Endothelial cell (in vitro differentiated cells): ENCODE measurements at regions not wholly inside any gene's neighbourhood (a gene's known extent, or its start where the extent isn't known, plus 50 kb on each side); places are given as distances from the start of the nearest gene placed in this dataset.
"Not testable (repeated sequence)": the region's sequence is repeated elsewhere in the genome, so short reads cannot be mapped to it uniquely, and the experiment has no call there.

ENCODE experiments used
- DNase-seq: peaks from one replicate; pipeline ENCODE4 v3.0.0; 2021; ENCODE audit warnings: low spot score
- H3K27ac Mint-ChIP-seq: one replicate; pipeline ENCODE4 v1.8.0; 2021; ENCODE audit warnings: mixed read lengths, inconsistent platforms; ENCODE audit not compliant: unreplicated experiment
- H3K27me3 Mint-ChIP-seq: one replicate; pipeline ENCODE4 v1.8.0; 2021; ENCODE audit warnings: mild to moderate bottlenecking, moderate library complexity, mixed read lengths, inconsistent platforms; ENCODE audit not compliant: unreplicated experiment
- H3K36me3 Mint-ChIP-seq: one replicate; pipeline ENCODE4 v1.8.0; 2021; ENCODE audit warnings: mild to moderate bottlenecking, low read depth, mixed read lengths, inconsistent platforms; ENCODE audit not compliant: unreplicated experiment
- H3K4me1 Mint-ChIP-seq: one replicate; pipeline ENCODE4 v1.8.0; 2021; ENCODE audit warnings: mild to moderate bottlenecking, mixed read lengths, inconsistent platforms; ENCODE audit not compliant: unreplicated experiment
- H3K4me3 Mint-ChIP-seq: one replicate; pipeline ENCODE4 v1.8.0; 2021; ENCODE audit warnings: mild to moderate bottlenecking, mixed read lengths, inconsistent platforms; ENCODE audit not compliant: unreplicated experiment
- H3K9me3 Mint-ChIP-seq: one replicate; pipeline ENCODE4 v1.8.0; 2021; ENCODE audit warnings: mixed read lengths, inconsistent platforms; ENCODE audit not compliant: unreplicated experiment
- TF ChIP-seq, protein P1 (sequence below): fragments of 200-600 bp; sonication (generic); IDR thresholded peaks from one replicate; pipeline ENCODE4 v1.5.0; 2021; ENCODE audit warnings: antibody characterized with exemption; ENCODE audit not compliant: unreplicated experiment

DNA sequence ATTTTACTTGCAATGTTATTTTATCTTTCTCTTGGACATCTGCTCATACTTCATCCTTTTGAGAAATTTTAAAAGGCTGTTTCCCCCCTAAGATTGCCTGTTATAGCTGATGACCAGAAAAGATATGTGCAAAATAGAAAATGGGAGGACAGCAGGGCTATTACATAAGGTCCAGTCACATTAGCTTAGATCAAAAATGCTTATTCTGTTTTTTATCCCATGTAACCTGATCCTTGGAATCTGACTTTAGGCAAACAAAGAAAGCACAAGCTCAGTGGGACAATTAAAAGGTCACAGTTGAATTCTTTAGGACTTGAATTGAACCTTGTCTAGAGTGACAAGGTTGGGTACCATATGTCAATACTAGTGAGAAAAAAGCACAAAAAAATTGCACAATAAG is 65.1 kb upstream of the TRHDE start:
- no peak overlapping the region for H3K27ac Mint-ChIP-seq
- no peak overlapping the region for H3K4me3 Mint-ChIP-seq
- DNase-seq, result no peak
- TF ChIP-seq, protein P1, sequence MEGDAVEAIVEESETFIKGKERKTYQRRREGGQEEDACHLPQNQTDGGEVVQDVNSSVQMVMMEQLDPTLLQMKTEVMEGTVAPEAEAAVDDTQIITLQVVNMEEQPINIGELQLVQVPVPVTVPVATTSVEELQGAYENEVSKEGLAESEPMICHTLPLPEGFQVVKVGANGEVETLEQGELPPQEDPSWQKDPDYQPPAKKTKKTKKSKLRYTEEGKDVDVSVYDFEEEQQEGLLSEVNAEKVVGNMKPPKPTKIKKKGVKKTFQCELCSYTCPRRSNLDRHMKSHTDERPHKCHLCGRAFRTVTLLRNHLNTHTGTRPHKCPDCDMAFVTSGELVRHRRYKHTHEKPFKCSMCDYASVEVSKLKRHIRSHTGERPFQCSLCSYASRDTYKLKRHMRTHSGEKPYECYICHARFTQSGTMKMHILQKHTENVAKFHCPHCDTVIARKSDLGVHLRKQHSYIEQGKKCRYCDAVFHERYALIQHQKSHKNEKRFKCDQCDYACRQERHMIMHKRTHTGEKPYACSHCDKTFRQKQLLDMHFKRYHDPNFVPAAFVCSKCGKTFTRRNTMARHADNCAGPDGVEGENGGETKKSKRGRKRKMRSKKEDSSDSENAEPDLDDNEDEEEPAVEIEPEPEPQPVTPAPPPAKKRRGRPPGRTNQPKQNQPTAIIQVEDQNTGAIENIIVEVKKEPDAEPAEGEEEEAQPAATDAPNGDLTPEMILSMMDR, result no peak
- no peaks in the 10 kb centered on the region for H3K36me3 Mint-ChIP-seq
- no peaks in the 10 kb centered on the region for H3K4me1 Mint-ChIP-seq
- H3K9me3 Mint-ChIP-seq, result no peaks in the 10 kb centered on the region
- peaks cover 1% of the 10 kb centered on the region for H3K27me3 Mint-ChIP-seq

DNA sequence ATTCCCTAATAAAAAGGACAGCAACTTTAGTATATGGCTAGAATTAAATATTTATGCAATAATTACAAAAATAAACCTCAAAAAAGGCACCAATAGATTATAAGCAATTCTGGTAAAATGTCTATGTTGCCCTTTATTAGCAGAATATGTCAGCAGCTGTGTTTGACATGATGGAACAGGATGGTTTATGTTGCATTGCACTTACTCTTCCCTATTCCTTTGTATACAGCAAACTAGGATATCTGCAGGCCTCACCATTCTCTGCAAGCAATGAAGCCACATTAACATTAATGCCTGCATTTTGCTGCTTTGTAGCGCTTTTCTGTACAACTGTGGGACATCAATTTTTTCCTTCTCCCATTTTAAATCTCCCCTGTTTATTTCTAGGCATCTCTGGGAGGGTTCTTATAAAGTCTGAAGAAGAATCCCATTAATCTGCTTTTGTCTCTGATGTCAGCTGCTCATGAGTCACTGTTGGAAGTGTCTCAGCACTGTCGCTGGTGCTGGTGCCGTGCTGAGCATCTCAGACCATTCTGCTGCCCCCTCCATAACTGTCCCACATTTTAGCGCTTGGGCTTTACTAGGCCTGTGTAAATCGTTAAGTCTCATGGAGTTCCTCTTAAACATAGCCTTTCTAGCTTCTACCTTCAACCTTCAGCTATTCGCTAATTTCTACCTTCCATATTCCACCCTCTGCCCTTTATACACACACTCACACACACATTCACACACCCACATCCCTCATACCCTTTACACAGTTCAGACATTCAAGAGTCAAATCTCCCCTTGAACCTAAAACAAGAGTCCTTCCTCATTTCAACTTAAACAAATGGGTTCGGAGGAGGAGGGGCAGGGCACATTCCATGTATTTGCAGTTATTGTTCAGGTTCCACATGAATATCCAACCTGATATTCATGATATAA is 64.4 kb upstream of the TRHDE start:
- no peak overlapping the region for H3K27ac Mint-ChIP-seq
- DNase-seq, result no peak
- H3K36me3 Mint-ChIP-seq, result no peaks in the 10 kb centered on the region
- H3K4me1 Mint-ChIP-seq, result no peaks in the 10 kb centered on the region
- TF ChIP-seq, protein P1, result no peak
- no peaks in the 10 kb centered on the region for H3K9me3 Mint-ChIP-seq
- peaks cover 1% of the 10 kb centered on the region for H3K27me3 Mint-ChIP-seq
- no peak overlapping the region for H3K4me3 Mint-ChIP-seq

DNA sequence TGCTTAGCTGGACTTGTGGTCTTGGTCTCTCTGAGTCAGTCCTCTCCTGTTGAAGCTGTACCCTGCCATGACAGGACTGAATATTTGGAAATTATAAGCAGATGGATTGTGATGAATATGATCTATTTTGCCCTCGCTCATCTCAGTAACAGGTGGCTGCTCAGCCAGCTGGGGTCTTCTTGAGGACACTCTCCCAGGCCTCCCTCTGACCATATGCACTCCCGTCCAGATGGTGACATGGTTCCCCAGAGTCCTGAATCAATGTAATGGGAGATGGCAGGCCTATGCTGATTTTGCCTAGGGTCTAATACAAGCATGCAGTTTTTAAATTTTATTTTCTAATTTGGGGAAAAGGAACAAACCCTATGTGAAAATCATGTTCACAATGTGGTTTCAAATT is 63.1 kb upstream of the TRHDE start:
- Mint-ChIP-seq H3K9me3 (no peaks in the 10 kb centered on the region), H3K4me1 (no peaks in the 10 kb centered on the region), H3K27me3 (peaks cover 1% of the 10 kb centered on the region), H3K4me3 (no peak overlapping the region), H3K27ac (no peak overlapping the region), H3K36me3 (no peaks in the 10 kb centered on the region)
- TF ChIP-seq, protein P1, result no peak
- no peak for DNase-seq

DNA sequence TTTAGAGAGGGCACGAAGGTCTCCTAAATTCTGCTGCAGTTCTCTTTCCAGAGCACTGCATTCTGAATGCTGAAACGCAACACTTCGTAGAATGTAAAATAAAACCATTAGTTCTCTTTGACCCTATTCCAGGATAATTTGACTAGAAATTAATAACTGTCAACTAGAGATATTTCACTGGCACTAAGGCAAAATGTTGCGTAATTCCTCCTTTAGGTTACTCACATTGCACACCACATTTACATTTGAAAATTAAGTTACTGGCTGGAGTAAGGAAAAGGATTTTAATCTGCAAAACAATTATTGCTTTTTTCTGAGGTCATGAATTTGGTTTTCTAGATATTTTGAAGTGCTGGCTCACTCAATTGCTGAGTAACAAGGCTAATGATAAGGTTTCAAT is 58.0 kb upstream of the TRHDE start:
- no peaks in the 10 kb centered on the region for H3K4me1 Mint-ChIP-seq
- TF ChIP-seq, protein P1, result no peak
- no peak overlapping the region for H3K4me3 Mint-ChIP-seq
- H3K27ac Mint-ChIP-seq, result no peak overlapping the region
- no peaks in the 10 kb centered on the region for H3K36me3 Mint-ChIP-seq
- no peak for DNase-seq
- no peaks in the 10 kb centered on the region for H3K27me3 Mint-ChIP-seq
- no peaks in the 10 kb centered on the region for H3K9me3 Mint-ChIP-seq

DNA sequence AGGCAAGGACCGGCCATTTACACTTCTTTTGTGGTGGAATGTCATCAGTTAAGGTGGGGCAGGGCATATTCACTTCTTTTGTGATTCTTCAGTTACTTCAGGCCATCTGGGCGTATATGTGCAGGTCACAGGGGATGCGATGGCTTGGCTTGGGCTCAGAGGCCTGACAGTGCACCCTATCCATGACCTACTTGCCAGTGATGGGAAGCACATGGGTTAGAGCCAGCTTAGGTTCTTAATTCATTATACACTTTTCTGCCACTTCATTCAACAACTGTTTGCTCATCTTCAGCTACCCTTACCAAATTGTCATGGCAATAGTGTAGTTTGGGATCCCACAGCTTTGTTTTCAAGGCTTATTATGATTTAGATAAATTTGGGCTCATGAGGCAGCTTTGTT is 56.9 kb upstream of the TRHDE start:
- H3K4me1 Mint-ChIP-seq, H3K36me3 Mint-ChIP-seq, H3K27me3 Mint-ChIP-seq, H3K27ac Mint-ChIP-seq, H3K9me3 Mint-ChIP-seq, H3K4me3 Mint-ChIP-seq, DNase-seq: not testable (repeated sequence)
